Hepatocyte (in vitro differentiated cells): ENCODE measurements at regions not wholly inside any gene's neighbourhood (a gene's known extent, or its start where the extent isn't known, plus 50 kb on each side); places are given as distances from the start of the nearest gene placed in this dataset.

Experiments
- DNase-seq: peaks from one replicate; pipeline ENCODE4 v3.0.0-alpha.2; 2016; ENCODE audit warnings: low spot score
- H2AFZ ChIP-seq: fragments of 200-600 bp; sonication (generic); 2 replicates; pipeline ENCODE4 v1.6.0; 2016; ENCODE audit warnings: antibody characterized with exemption, mild to moderate bottlenecking
- H3K27ac ChIP-seq: fragments of 200-600 bp; sonication (generic); 2 replicates; pipeline ENCODE4 v1.5.1; 2016; ENCODE audit warnings: mild to moderate bottlenecking
- H3K27me3 ChIP-seq: fragments of 200-600 bp; sonication (generic); 2 replicates; pipeline ENCODE4 v1.6.1; 2016
- H3K36me3 ChIP-seq: fragments of 200-600 bp; sonication (generic); replicated peaks from 2 replicates; pipeline ENCODE4 v1.5.1; 2016; ENCODE audit warnings: low read depth; ENCODE audit not compliant: insufficient read depth
- H3K4me1 ChIP-seq: fragments of 200-600 bp; sonication (generic); 2 replicates; pipeline ENCODE4 v1.5.1; 2016; ENCODE audit warnings: mild to moderate bottlenecking, moderate library complexity; ENCODE audit not compliant: insufficient read depth
- H3K4me2 ChIP-seq: fragments of 200-600 bp; sonication (generic); 2 replicates; pipeline ENCODE4 v1.6.0; 2016
- H3K4me3 ChIP-seq: fragments of 200-600 bp; sonication (generic); 2 replicates; pipeline ENCODE4 v1.5.1; 2016; ENCODE audit warnings: mild to moderate bottlenecking
- H3K79me2 ChIP-seq: fragments of 200-600 bp; sonication (generic); 2 replicates; pipeline ENCODE4 v1.6.0; 2017; ENCODE audit warnings: mild to moderate bottlenecking
- H3K9me2 ChIP-seq: fragments of 200-600 bp; sonication (generic); replicated peaks from 2 replicates; pipeline ENCODE4 v1.6.0; 2017; ENCODE audit warnings: mild to moderate bottlenecking; ENCODE audit not compliant: insufficient read depth
- H3K9me3 ChIP-seq: fragments of 200-600 bp; sonication (generic); 2 replicates; pipeline ENCODE4 v1.5.1; 2016; ENCODE audit warnings: low read depth, mild to moderate bottlenecking
- H4K20me1 ChIP-seq: fragments of 200-600 bp; sonication (generic); 2 replicates; pipeline ENCODE4 v1.6.0; 2016; ENCODE audit warnings: mild to moderate bottlenecking; ENCODE audit not compliant: insufficient read depth, poor library complexity, severe bottlenecking
- CTCF ChIP-seq: fragments of 200-600 bp; sonication (generic); IDR thresholded peaks from 2 replicates; pipeline ENCODE4 v1.5.1; 2016; ENCODE audit warnings: antibody characterized with exemption, mild to moderate bottlenecking; ENCODE audit not compliant: poor library complexity
- EZH2 ChIP-seq: fragments of 200-600 bp; sonication (generic); IDR thresholded peaks from 2 replicates; pipeline ENCODE4 v1.6.1; 2016; ENCODE audit warnings: antibody characterized with exemption, mild to moderate bottlenecking, borderline replicate concordance
- EZH2phosphoT487 ChIP-seq: fragments of 200-600 bp; sonication (generic); IDR thresholded peaks from one replicate; pipeline ENCODE4 v1.6.1; 2018; ENCODE audit warnings: antibody characterized with exemption, mild to moderate bottlenecking, low read depth, moderate library complexity; ENCODE audit not compliant: unreplicated experiment, severe bottlenecking
- WGBS: methylation state at CpG from one replicate; pipeline ENCODE4 v1.1.6; 2016; ENCODE audit warnings: low lambda C conversion rate; ENCODE audit errors: missing lambda C conversion rate; 5-methylcytosine and 5-hydroxymethylcytosine counted together

DNA sequence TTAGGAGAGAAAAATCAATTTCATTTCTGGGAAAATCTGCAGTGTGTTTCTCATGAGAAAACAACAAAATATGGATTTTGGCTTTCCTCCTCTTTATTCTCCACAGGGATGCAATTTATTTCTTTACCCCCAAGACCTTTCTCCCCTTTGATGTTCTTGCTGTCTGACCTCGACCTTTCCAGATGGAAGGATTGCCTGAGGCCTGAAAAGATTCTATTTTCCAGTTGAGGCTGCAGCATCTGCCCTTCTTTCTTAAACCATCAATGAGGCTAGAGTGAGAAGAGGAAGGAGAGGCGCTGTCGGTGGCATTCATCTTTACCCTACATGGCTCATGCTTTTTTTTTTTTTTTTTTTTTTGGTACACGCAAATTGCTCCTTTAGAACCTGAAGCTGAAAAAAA, 344.2 kb upstream of the BTBD3 start:
- no peak for DNase-seq
- Histone ChIP-seq H4K20me1 (no peaks in the 10 kb centered on the region), H3K9me3 (no peaks in the 10 kb centered on the region), H3K4me3 (no peak overlapping the region), H3K27me3 (no peaks in the 10 kb centered on the region), H2AFZ (no peak overlapping the region), H3K4me2 (no peak overlapping the region), H3K4me1 (no peaks in the 10 kb centered on the region), H3K36me3 (no peaks in the 10 kb centered on the region), H3K9me2 (no peaks in the 10 kb centered on the region), H3K27ac (no peak overlapping the region), H3K79me2 (no peaks in the 10 kb centered on the region)
- WGBS = 82% methylated on average over 4 of the region's 4 CpGs
- TF ChIP-seq CTCF (no peak), EZH2 (no peak), EZH2phosphoT487 (no peak)

DNA sequence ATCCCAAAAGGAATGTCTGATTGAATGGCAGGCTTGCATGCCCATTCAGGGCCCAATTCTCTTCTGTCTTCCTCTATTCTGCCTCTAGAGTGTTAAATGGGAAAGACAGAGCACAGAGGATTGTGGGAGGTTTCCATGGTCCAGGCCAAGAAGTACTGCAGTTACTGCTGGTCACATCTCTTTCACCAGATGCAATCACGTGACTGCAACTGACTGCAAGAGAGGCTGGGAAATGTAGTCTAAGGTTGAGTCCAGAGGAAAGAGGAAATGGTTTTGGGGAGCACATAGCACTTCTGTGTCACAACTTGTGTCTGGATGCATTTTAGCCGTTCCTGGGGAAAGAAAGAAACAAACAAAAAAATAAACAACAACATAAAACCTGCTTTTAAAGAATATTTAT, 336.4 kb upstream of the BTBD3 start:
- Histone ChIP-seq H3K9me2 (no peaks in the 10 kb centered on the region), H3K4me1 (no peaks in the 10 kb centered on the region), H2AFZ (no peak overlapping the region), H3K4me3 (no peak overlapping the region), H3K36me3 (no peaks in the 10 kb centered on the region), H3K9me3 (no peaks in the 10 kb centered on the region), H3K27ac (no peak overlapping the region), H3K79me2 (no peaks in the 10 kb centered on the region), H3K27me3 (no peaks in the 10 kb centered on the region), H4K20me1 (no peaks in the 10 kb centered on the region), H3K4me2 (no peak overlapping the region)
- 86% methylated on average over 2 of the region's 2 CpGs for WGBS
- no peak for TF ChIP-seq EZH2
- no peak for TF ChIP-seq CTCF
- TF ChIP-seq EZH2phosphoT487 = no peak
- DNase-seq = no peak

- TF ChIP-seq CTCF (no peak), EZH2 (no peak), EZH2phosphoT487 (no peak)
Measured at GRCh38 chr20:11582060-11582459, 335.6 kb upstream of the BTBD3 start.

More at GRCh38 chr20:11582060-11582459, 335.6 kb upstream of the BTBD3 start:
- Histone ChIP-seq H3K4me1 (no peaks in the 10 kb centered on the region), H3K79me2 (no peaks in the 10 kb centered on the region), H3K27ac (no peak overlapping the region), H4K20me1 (no peaks in the 10 kb centered on the region), H3K4me2 (no peak overlapping the region), H3K27me3 (no peaks in the 10 kb centered on the region), H2AFZ (no peak overlapping the region), H3K9me3 (no peaks in the 10 kb centered on the region), H3K36me3 (no peaks in the 10 kb centered on the region), H3K4me3 (no peak overlapping the region), H3K9me2 (no peaks in the 10 kb centered on the region)
- 56% methylated on average over 2 of the region's 2 CpGs for WGBS
- DNase-seq = no peak
